GM10248 (cell line): ENCODE measurements at regions not wholly inside any gene's neighbourhood (a gene's known extent, or its start where the extent isn't known, plus 50 kb on each side); places are given as distances from the start of the nearest gene placed in this dataset.

Experiments used
- CTCF ChIA-PET: fragments of 300-600 bp; sonication (Branson Sonifier 250); formaldehyde crosslinking; extraction: SDS; loops from one replicate; lab custom pipeline; 2021; ENCODE audit warnings: antibody characterized with exemption; lab: Yijun Ruan, JAX
- POLR2A ChIA-PET: fragments of 350-650 bp; sonication (Branson Sonifier 250); formaldehyde crosslinking; extraction: SDS; loops from one replicate; lab custom pipeline; 2020; ENCODE audit warnings: antibody characterized with exemption; lab: Yijun Ruan, JAX
- DNase-seq: peaks from one replicate; pipeline ENCODE4 v3.0.0; 2012; ENCODE audit errors: extremely low spot score
- TF ChIP-seq, protein P1 (sequence below): IDR thresholded peaks from 2 replicates; pipeline ENCODE4 v1.5.1; 2012; ENCODE audit warnings: mild to moderate bottlenecking, low read depth; ENCODE audit errors: extremely low read depth, missing control alignments, control extremely low read depth

DNA sequence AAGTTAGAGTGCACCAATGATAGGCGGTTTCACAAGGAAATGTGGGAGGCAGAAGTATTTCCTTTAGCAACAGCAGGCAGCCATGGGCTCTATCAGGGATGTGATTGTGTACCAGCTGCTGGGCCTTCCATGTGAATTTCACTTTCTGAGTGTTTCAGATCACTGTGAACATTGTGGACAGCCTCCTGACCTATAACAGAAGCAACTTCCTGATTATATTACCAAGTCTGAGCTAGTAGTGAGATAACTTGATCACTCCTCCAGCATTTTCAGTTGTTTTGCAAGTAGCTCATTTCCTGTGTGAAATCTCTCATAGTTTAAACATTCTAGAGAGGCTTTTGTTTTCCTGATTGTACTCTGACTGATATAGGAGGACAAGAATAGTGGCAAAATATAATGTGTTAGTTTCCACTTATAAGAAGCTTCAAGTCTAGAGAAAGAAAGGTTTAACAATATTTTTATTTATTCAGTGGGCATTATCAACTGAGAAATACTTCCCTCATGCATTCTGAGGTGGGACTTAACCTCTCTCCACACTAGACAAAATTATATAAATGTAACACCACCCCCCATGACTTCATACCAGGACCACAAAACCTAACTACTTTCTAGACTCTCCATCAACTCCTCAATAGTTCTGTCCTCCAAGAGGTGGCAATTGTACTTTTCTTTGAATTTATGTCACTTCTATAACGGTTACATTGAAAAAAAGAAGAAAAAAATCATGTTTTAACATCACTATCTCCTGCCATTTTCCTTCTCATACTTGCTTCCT, 184.2 kb upstream of the LUZP2 start:
- ChIA-PET CTCF (interaction anchor here (1.7 kb wide), 1 partner anchor 12 kb away, joined by 4 read pairs; no protein-coding TSS in a partner anchor), POLR2A (no interaction called here)
- DNase-seq, result no peak
- TF ChIP-seq, protein P1, sequence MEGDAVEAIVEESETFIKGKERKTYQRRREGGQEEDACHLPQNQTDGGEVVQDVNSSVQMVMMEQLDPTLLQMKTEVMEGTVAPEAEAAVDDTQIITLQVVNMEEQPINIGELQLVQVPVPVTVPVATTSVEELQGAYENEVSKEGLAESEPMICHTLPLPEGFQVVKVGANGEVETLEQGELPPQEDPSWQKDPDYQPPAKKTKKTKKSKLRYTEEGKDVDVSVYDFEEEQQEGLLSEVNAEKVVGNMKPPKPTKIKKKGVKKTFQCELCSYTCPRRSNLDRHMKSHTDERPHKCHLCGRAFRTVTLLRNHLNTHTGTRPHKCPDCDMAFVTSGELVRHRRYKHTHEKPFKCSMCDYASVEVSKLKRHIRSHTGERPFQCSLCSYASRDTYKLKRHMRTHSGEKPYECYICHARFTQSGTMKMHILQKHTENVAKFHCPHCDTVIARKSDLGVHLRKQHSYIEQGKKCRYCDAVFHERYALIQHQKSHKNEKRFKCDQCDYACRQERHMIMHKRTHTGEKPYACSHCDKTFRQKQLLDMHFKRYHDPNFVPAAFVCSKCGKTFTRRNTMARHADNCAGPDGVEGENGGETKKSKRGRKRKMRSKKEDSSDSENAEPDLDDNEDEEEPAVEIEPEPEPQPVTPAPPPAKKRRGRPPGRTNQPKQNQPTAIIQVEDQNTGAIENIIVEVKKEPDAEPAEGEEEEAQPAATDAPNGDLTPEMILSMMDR, result no peak

DNA sequence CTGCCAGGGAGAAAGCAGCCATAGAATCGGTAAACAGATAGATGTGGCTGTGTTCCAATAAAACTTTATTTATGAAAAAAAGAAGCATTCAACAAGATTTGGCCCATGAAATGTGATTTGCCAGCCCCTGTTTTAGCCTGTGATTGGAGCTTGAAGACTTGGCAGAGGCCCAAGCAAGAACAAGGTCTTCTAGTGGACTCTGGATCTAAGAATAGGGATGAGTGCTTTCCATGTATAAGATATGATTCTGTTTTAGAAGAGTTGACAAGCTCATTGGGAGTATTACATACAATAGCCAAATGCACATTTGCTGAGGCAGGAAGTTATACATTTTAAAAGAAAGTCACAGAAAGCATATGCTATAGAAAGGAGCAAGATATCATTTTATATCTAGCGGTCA, 175.6 kb upstream of the LUZP2 start:
- DNase-seq, result no peak
- POLR2A ChIA-PET, result no interaction called here
- TF ChIP-seq, protein P1, result no peak
- CTCF ChIA-PET, result no interaction called here

DNA sequence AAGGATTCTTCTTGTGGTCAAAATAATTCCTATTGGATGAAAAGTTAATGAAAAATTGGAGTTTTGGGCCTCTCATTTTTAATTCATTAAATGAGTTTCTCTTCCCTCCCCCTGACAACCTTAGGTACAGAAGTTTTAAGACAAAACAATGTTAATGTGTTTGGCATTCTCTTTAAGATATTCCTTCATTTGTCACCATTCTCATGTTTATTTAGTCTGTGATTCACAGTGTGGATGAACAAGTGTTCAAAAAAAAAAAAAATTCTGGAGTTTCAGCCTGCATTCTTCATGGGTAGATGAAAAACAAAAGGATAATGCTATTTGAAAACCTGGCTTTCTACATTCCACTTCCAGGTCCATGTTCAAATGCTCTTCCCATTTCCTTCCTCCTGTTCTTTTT, 172.6 kb upstream of the LUZP2 start:
- POLR2A ChIA-PET, result no interaction called here
- TF ChIP-seq, protein P1, result no peak
- CTCF ChIA-PET, result interaction anchor here (1.4 to 2.2 kb wide), 2 partner anchors 8 to 11 kb away, joined by 4 to 5 read pairs; no protein-coding TSS in a partner anchor
- DNase-seq, result no peak

DNA sequence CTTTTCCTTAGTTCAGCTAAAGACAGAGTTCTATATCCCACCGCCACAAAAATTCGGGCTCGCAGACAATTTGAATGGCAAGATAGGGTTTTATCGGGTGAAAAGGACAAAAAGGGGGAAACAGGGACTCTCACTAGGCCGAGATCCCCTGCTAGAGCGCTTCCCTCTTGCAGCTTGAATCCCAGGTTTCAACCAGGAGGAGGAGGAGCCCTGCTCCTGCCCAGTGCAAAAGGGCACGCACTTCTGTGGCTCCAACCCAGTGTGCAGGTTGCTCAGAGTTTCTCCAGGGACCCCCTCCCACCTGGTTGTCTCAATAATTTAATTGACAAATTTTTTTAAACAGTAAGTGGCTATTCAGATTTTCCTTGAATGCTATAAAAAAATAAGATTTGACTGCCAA, 152.6 kb upstream of the LUZP2 start:
- CTCF ChIA-PET, result interaction anchor here (1.3 to 1.5 kb wide), 2 partner anchors 19 to 29 kb away, joined by 3 to 4 read pairs; no protein-coding TSS in a partner anchor

DNA sequence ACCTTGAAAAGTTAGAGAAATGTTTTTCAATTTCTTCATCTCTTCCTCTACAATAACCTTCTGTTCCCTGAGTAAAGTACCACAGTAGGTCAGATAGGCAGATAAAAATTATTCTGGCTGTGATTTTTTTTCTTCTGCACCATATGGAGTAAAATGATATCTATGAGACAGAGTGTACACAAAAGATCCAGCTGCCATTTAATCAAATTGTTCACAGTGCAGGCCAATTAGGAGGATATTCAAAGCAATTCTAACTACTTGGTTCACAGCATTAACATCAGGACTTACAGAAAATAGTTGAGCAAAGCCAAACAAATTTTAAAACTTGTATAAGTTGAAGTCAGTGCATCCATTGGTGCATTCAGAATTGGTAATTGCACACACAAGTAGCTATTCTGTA, 147.9 kb upstream of the LUZP2 start:
- TF ChIP-seq, protein P1, result no peak
- CTCF ChIA-PET, result interaction anchor here (1.2 kb wide), 1 partner anchor 10 kb away, joined by 3 read pairs; no protein-coding TSS in a partner anchor
- no peak for DNase-seq
- POLR2A ChIA-PET, result no interaction called here

More for the DNA sequence above, 152.6 kb upstream of the LUZP2 start:
- no peak for DNase-seq
- TF ChIP-seq, protein P1, result no peak
- POLR2A ChIA-PET, result no interaction called here

DNA sequence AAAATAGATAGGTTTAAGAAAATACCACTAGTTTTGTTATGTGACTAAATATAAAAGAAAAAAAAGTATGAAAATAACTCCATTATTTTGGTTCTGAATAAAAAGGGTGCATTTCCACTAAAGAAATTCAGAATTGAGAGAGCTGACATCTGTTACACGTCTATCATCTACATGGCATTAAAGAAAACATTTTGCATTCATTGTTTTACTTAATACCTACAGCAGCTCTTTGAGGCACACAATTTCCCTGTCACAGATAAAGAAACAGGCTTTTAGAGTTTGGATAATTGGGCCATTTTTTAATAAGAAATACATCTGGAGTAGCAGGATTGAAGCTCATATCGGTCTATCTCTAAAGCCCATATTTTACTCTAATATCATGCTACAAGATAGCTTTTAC, 145.7 kb upstream of the LUZP2 start:
- ChIA-PET CTCF (no interaction called here), POLR2A (no interaction called here)
- DNase-seq, result no peak
- TF ChIP-seq, protein P1, result no peak
